ENCODE measurements at regions not wholly inside any gene's neighbourhood (a gene's known extent, or its start where the extent isn't known, plus 50 kb on each side); places are given as distances from the start of the nearest gene placed in this dataset.

- ChIA-PET POLR2A (no interaction called here), CTCF (no interaction called here)
- no peak overlapping the region for H3K27ac ChIP-seq (ENCODE audit: low read length)
- Mint-ChIP-seq H3K9me3 (peaks cover 4 to 16% (median 14%) of the 10 kb centered on the region in 3 donors), H3K27me3 (no peaks in the 10 kb centered on the region), H3K27ac (no peak overlapping the region), H3K4me3 (no peak overlapping the region), H3K4me1 (no peaks in the 10 kb centered on the region), H3K36me3 (no peaks in the 10 kb centered on the region)
- H3K4me1 ChIP-seq (ENCODE audit: control insufficient read depth in 1 of 2, extremely low read depth in 1 of 2, insufficient read depth in 2 of 2, low read length in 2 of 2): no peaks in the 10 kb centered on the region
- no peaks in the 10 kb centered on the region for H3K36me3 ChIP-seq (ENCODE audit: control insufficient read depth in 2 of 2, extremely low read depth in 1 of 2, insufficient read depth in 1 of 2, low read length in 1 of 2)
- H3K27me3 ChIP-seq (replicated peaks in 1 of 2; ENCODE audit: control insufficient read depth in 2 of 2, extremely low read depth in 1 of 2, insufficient read depth in 2 of 2, low read length in 1 of 2): no peaks in the 10 kb centered on the region
- no peak for DNase-seq
- no peak overlapping the region for H3K4me3 ChIP-seq (ENCODE audit: control insufficient read depth in 1 of 2, extremely low read depth in 1 of 2, low read length in 1 of 2)
- ATAC-seq (replicated peaks in 1 of 4): no peak
- peaks cover 6% of the 10 kb centered on the region for H3K9me3 ChIP-seq
- WGBS (ENCODE audit: insufficient coverage): no CpG with 5 or more reads among the region's 3 CpGs
These were observed 677.4 kb downstream of the SLITRK1 start for GRCh38 chr13:83204886-83205285.

- ChIA-PET CTCF (no interaction called here), POLR2A (no interaction called here)
- no peaks in the 10 kb centered on the region for H3K27me3 ChIP-seq (replicated peaks in 1 of 2; ENCODE audit: control insufficient read depth in 2 of 2, extremely low read depth in 1 of 2, insufficient read depth in 2 of 2, low read length in 1 of 2)
- Mint-ChIP-seq H3K27ac (no peak overlapping the region), H3K4me3 (no peak overlapping the region), H3K27me3 (no peaks in the 10 kb centered on the region), H3K4me1 (no peaks in the 10 kb centered on the region), H3K36me3 (no peaks in the 10 kb centered on the region), H3K9me3 (peaks cover 9 to 14% (median 10%) of the 10 kb centered on the region in 3 donors)
- no peak overlapping the region for H3K4me3 ChIP-seq (ENCODE audit: control insufficient read depth in 1 of 2, extremely low read depth in 1 of 2, low read length in 1 of 2)
- WGBS (ENCODE audit: insufficient coverage): no CpG with 5 or more reads among the region's 3 CpGs
- no peaks in the 10 kb centered on the region for H3K36me3 ChIP-seq (ENCODE audit: control insufficient read depth in 2 of 2, extremely low read depth in 1 of 2, insufficient read depth in 1 of 2, low read length in 1 of 2)
- peaks cover 4% of the 10 kb centered on the region for H3K9me3 ChIP-seq
- DNase-seq (no peak), ATAC-seq (replicated peaks in 1 of 4) (no peak)
- H3K27ac ChIP-seq (ENCODE audit: low read length): no peak overlapping the region
- no peaks in the 10 kb centered on the region for H3K4me1 ChIP-seq (ENCODE audit: control insufficient read depth in 1 of 2, extremely low read depth in 1 of 2, insufficient read depth in 2 of 2, low read length in 2 of 2)
These were observed 680.8 kb downstream of the SLITRK1 start for GRCh38 chr13:83201506-83201905.

GRCh38 chr13:83197316-83197715, 685.0 kb downstream of the SLITRK1 start:
- no peak for DNase-seq
- no CpG with 5 or more reads among the region's 3 CpGs for WGBS (ENCODE audit: insufficient coverage)
- H3K4me1 ChIP-seq (ENCODE audit: control insufficient read depth in 1 of 2, extremely low read depth in 1 of 2, insufficient read depth in 2 of 2, low read length in 2 of 2): no peaks in the 10 kb centered on the region
- no peaks in the 10 kb centered on the region for H3K9me3 ChIP-seq
- H3K36me3 ChIP-seq (ENCODE audit: control insufficient read depth in 2 of 2, extremely low read depth in 1 of 2, insufficient read depth in 1 of 2, low read length in 1 of 2): no peaks in the 10 kb centered on the region
- Mint-ChIP-seq H3K27me3 (no peaks in the 10 kb centered on the region), H3K9me3 (peaks cover 5 to 14% (median 10%) of the 10 kb centered on the region in 3 donors), H3K36me3 (no peaks in the 10 kb centered on the region), H3K4me1 (no peaks in the 10 kb centered on the region), H3K27ac (no peak overlapping the region), H3K4me3 (no peak overlapping the region)
- POLR2A ChIA-PET: no interaction called here
- ATAC-seq (replicated peaks in 1 of 4): no peak
- H3K4me3 ChIP-seq (ENCODE audit: control insufficient read depth in 1 of 2, extremely low read depth in 1 of 2, low read length in 1 of 2): no peak overlapping the region
- CTCF ChIA-PET: no interaction called here
- no peaks in the 10 kb centered on the region for H3K27me3 ChIP-seq (replicated peaks in 1 of 2; ENCODE audit: control insufficient read depth in 2 of 2, extremely low read depth in 1 of 2, insufficient read depth in 2 of 2, low read length in 1 of 2)
- H3K27ac ChIP-seq (ENCODE audit: low read length): no peak overlapping the region

- no peak for ATAC-seq (replicated peaks in 1 of 4)
- Mint-ChIP-seq H3K36me3 (no peaks in the 10 kb centered on the region), H3K4me3 (no peak overlapping the region), H3K27ac (no peak overlapping the region), H3K27me3 (no peaks in the 10 kb centered on the region), H3K9me3 (peaks cover 9 to 28% (median 19%) of the 10 kb centered on the region in 3 donors), H3K4me1 (no peaks in the 10 kb centered on the region)
- CTCF ChIA-PET: no interaction called here
- H3K4me3 ChIP-seq (ENCODE audit: control insufficient read depth in 1 of 2, extremely low read depth in 1 of 2, low read length in 1 of 2): no peak overlapping the region
- DNase-seq: no peak
- 62% methylated on average over 2 of the region's 3 CpGs for WGBS (ENCODE audit: insufficient coverage)
- H3K4me1 ChIP-seq (ENCODE audit: control insufficient read depth in 1 of 2, extremely low read depth in 1 of 2, insufficient read depth in 2 of 2, low read length in 2 of 2): no peaks in the 10 kb centered on the region
- H3K36me3 ChIP-seq (ENCODE audit: control insufficient read depth in 2 of 2, extremely low read depth in 1 of 2, insufficient read depth in 1 of 2, low read length in 1 of 2): no peaks in the 10 kb centered on the region
- POLR2A ChIA-PET: no interaction called here
- H3K27me3 ChIP-seq (replicated peaks in 1 of 2; ENCODE audit: control insufficient read depth in 2 of 2, extremely low read depth in 1 of 2, insufficient read depth in 2 of 2, low read length in 1 of 2): no peaks in the 10 kb centered on the region
- no peaks in the 10 kb centered on the region for H3K9me3 ChIP-seq
- no peak overlapping the region for H3K27ac ChIP-seq (ENCODE audit: low read length)
These were observed 692.3 kb downstream of the SLITRK1 start for GRCh38 chr13:83190020-83190419.

- no peaks in the 10 kb centered on the region for H3K4me1 ChIP-seq (ENCODE audit: control insufficient read depth in 1 of 2, extremely low read depth in 1 of 2, insufficient read depth in 2 of 2, low read length in 2 of 2)
- Mint-ChIP-seq H3K4me3 (no peak overlapping the region), H3K36me3 (no peaks in the 10 kb centered on the region), H3K27ac (no peak overlapping the region), H3K9me3 (peaks cover 4 to 14% (median 6%) of the 10 kb centered on the region in 3 donors), H3K4me1 (no peaks in the 10 kb centered on the region), H3K27me3 (no peaks in the 10 kb centered on the region)
- no CpG with 5 or more reads among the region's 2 CpGs for WGBS (ENCODE audit: insufficient coverage)
- H3K4me3 ChIP-seq (ENCODE audit: control insufficient read depth in 1 of 2, extremely low read depth in 1 of 2, low read length in 1 of 2): no peak overlapping the region
- ATAC-seq (replicated peaks in 1 of 4): no peak
- ChIA-PET POLR2A (no interaction called here), CTCF (no interaction called here)
- no peaks in the 10 kb centered on the region for H3K36me3 ChIP-seq (ENCODE audit: control insufficient read depth in 2 of 2, extremely low read depth in 1 of 2, insufficient read depth in 1 of 2, low read length in 1 of 2)
- DNase-seq: no peak
- H3K27ac ChIP-seq (ENCODE audit: low read length): no peak overlapping the region
- H3K9me3 ChIP-seq: no peaks in the 10 kb centered on the region
- no peaks in the 10 kb centered on the region for H3K27me3 ChIP-seq (replicated peaks in 1 of 2; ENCODE audit: control insufficient read depth in 2 of 2, extremely low read depth in 1 of 2, insufficient read depth in 2 of 2, low read length in 1 of 2)
These were observed 697.5 kb downstream of the SLITRK1 start for GRCh38 chr13:83184819-83185218.

- ATAC-seq (replicated peaks in 1 of 4) (no peak), DNase-seq (no peak)
- Mint-ChIP-seq H3K4me3 (no peak overlapping the region), H3K27me3 (no peaks in the 10 kb centered on the region), H3K9me3 (peaks cover 4 to 9% (median 6%) of the 10 kb centered on the region in 3 donors), H3K27ac (no peak overlapping the region), H3K4me1 (no peaks in the 10 kb centered on the region), H3K36me3 (no peaks in the 10 kb centered on the region)
- H3K27ac ChIP-seq (ENCODE audit: low read length): no peak overlapping the region
- H3K9me3 ChIP-seq: no peaks in the 10 kb centered on the region
- no peaks in the 10 kb centered on the region for H3K4me1 ChIP-seq (ENCODE audit: control insufficient read depth in 1 of 2, extremely low read depth in 1 of 2, insufficient read depth in 2 of 2, low read length in 2 of 2)
- no peaks in the 10 kb centered on the region for H3K27me3 ChIP-seq (replicated peaks in 1 of 2; ENCODE audit: control insufficient read depth in 2 of 2, extremely low read depth in 1 of 2, insufficient read depth in 2 of 2, low read length in 1 of 2)
- H3K4me3 ChIP-seq (ENCODE audit: control insufficient read depth in 1 of 2, extremely low read depth in 1 of 2, low read length in 1 of 2): no peak overlapping the region
- ChIA-PET CTCF (no interaction called here), POLR2A (no interaction called here)
- H3K36me3 ChIP-seq (ENCODE audit: control insufficient read depth in 2 of 2, extremely low read depth in 1 of 2, insufficient read depth in 1 of 2, low read length in 1 of 2): no peaks in the 10 kb centered on the region
- WGBS (ENCODE audit: insufficient coverage): 93% methylated on average over 2 of the region's 11 CpGs
These were observed 698.2 kb downstream of the SLITRK1 start for GRCh38 chr13:83184150-83184475.

- Mint-ChIP-seq H3K36me3 (no peaks in the 10 kb centered on the region), H3K27ac (no peak overlapping the region), H3K4me3 (no peak overlapping the region), H3K4me1 (no peaks in the 10 kb centered on the region), H3K27me3 (no peaks in the 10 kb centered on the region), H3K9me3 (peaks cover 3 to 9% (median 4%) of the 10 kb centered on the region in 3 donors)
- no peak for ATAC-seq (replicated peaks in 1 of 4)
- no peak for DNase-seq
- Histone ChIP-seq H3K36me3 (ENCODE audit: control insufficient read depth in 2 of 2, extremely low read depth in 1 of 2, insufficient read depth in 1 of 2, low read length in 1 of 2) (no peaks in the 10 kb centered on the region), H3K4me1 (ENCODE audit: control insufficient read depth in 1 of 2, extremely low read depth in 1 of 2, insufficient read depth in 2 of 2, low read length in 2 of 2) (no peaks in the 10 kb centered on the region), H3K27ac (ENCODE audit: low read length) (no peak overlapping the region), H3K9me3 (no peaks in the 10 kb centered on the region), H3K27me3 (replicated peaks in 1 of 2; ENCODE audit: control insufficient read depth in 2 of 2, extremely low read depth in 1 of 2, insufficient read depth in 2 of 2, low read length in 1 of 2) (no peaks in the 10 kb centered on the region), H3K4me3 (ENCODE audit: control insufficient read depth in 1 of 2, extremely low read depth in 1 of 2, low read length in 1 of 2) (no peak overlapping the region)
- CTCF ChIA-PET: no interaction called here
- 87% methylated on average over 14 of the region's 14 CpGs for WGBS (ENCODE audit: insufficient coverage)
- POLR2A ChIA-PET: no interaction called here
These were observed 698.7 kb downstream of the SLITRK1 start for GRCh38 chr13:83183439-83184149.
